Fibroblast of lung (primary cell): ENCODE measurements at regions not wholly inside any gene's neighbourhood (a gene's known extent, or its start where the extent isn't known, plus 50 kb on each side); places are given as distances from the start of the nearest gene placed in this dataset.

Experiments used
- DNase-seq, 2 donors: peaks; one replicate each; pipeline versions ENCODE4 v3.0.0 to v3.0.0-alpha.2; 2010; ENCODE audit warnings: low read depth in 2 of 2
- H2AFZ ChIP-seq: 2 replicates; pipeline ENCODE4 v1.5.1; 2012; ENCODE audit warnings: low read length, control low read depth, inconsistent platforms
- H3K27ac ChIP-seq: 2 replicates; pipeline ENCODE4 v1.5.1; 2011; ENCODE audit warnings: low read length, control low read depth; ENCODE audit not compliant: insufficient read depth
- H3K27me3 ChIP-seq: 2 replicates; pipeline ENCODE4 v1.5.1; 2011; ENCODE audit warnings: mild to moderate bottlenecking, low read length; ENCODE audit not compliant: control insufficient read depth, insufficient read depth
- H3K36me3 ChIP-seq: 2 replicates; pipeline ENCODE4 v1.5.1; 2011; ENCODE audit warnings: low read length; ENCODE audit not compliant: control insufficient read depth, insufficient read depth
- H3K4me1 ChIP-seq: 2 replicates; pipeline ENCODE4 v1.5.1; 2011; ENCODE audit warnings: low read length; ENCODE audit not compliant: control insufficient read depth, insufficient read depth; ENCODE audit errors: extremely low read depth
- H3K4me2 ChIP-seq: 2 replicates; pipeline ENCODE4 v1.5.1; 2011; ENCODE audit warnings: low read length, control low read depth; ENCODE audit not compliant: insufficient read depth; ENCODE audit errors: extremely low read depth
- H3K4me3 ChIP-seq, 4 experiments: fragments of 200-600 bp in 1 of 4; sonication (generic) in 1 of 4; replicated peaks in 1 of 4; 2 replicates each; pipeline ENCODE4 v1.5.1; 2011 to 2016; ENCODE audit warnings: low read length in 4 of 4, low read depth in 3 of 4, mild to moderate bottlenecking in 3 of 4, control low read depth in 2 of 4, inconsistent platforms in 1 of 4, mixed read lengths in 1 of 4; ENCODE audit not compliant: insufficient read depth in 1 of 4; ENCODE audit errors: control extremely low read depth in 1 of 4
- H3K79me2 ChIP-seq: 2 replicates; pipeline ENCODE4 v1.5.1; 2012; ENCODE audit warnings: mild to moderate bottlenecking, low read length, inconsistent platforms; ENCODE audit not compliant: control insufficient read depth, insufficient read depth
- H3K9ac ChIP-seq: 2 replicates; pipeline ENCODE4 v1.5.1; 2011; ENCODE audit warnings: mild to moderate bottlenecking, low read length, control low read depth; ENCODE audit not compliant: insufficient read depth
- H3K9me3 ChIP-seq: 2 replicates; pipeline ENCODE4 v1.5.1; 2012; ENCODE audit warnings: low read depth, low read length; ENCODE audit not compliant: control insufficient read depth, insufficient read depth
- H4K20me1 ChIP-seq: 2 replicates; pipeline ENCODE4 v1.5.1; 2011; ENCODE audit warnings: low read length; ENCODE audit not compliant: control insufficient read depth, insufficient read depth; ENCODE audit errors: extremely low read depth
- CTCF ChIP-seq, 2 donors: IDR thresholded peaks in 1 of 2; conservative IDR thresholded peaks in 1 of 2; 1 replicate in 1 of 2; 2 replicates in 1 of 2; pipeline ENCODE4 v1.5.1; 2011 to 2012; ENCODE audit warnings: low read length in 2 of 2, control low read depth in 1 of 2, inconsistent platforms in 1 of 2, low read depth in 1 of 2, mild to moderate bottlenecking in 1 of 2
- EZH2 ChIP-seq: IDR thresholded peaks from 2 replicates; pipeline ENCODE4 v1.5.1; 2012; ENCODE audit warnings: low read length, control low read depth, mild to moderate bottlenecking; ENCODE audit errors: missing control alignments

- no peak overlapping the region for H3K4me3 ChIP-seq
- no peaks in the 10 kb centered on the region for H3K36me3 ChIP-seq
- no peak for DNase-seq
- TF ChIP-seq EZH2 (no peak), CTCF (conservative IDR thresholded peaks at IDR 0.05 in 1 of 2, IDR thresholded peaks at IDR 0.05 in 1 of 2; ENCODE audit: low read depth in 1 of 2, low read length in 2 of 2) (no peak)
- no peak overlapping the region for H3K9ac ChIP-seq
- H4K20me1 ChIP-seq = no peaks in the 10 kb centered on the region
- H3K27ac ChIP-seq = no peak overlapping the region
- H3K4me2 ChIP-seq = no peak overlapping the region
- H3K27me3 ChIP-seq = no peaks in the 10 kb centered on the region
- no peak overlapping the region for H2AFZ ChIP-seq
- H3K9me3 ChIP-seq = no peaks in the 10 kb centered on the region
- no peaks in the 10 kb centered on the region for H3K79me2 ChIP-seq
- H3K4me1 ChIP-seq = no peaks in the 10 kb centered on the region
Measured at GRCh38 chr18:41754332-41754731, 200.7 kb upstream of the PIK3C3 start.

- TF ChIP-seq CTCF (conservative IDR thresholded peaks at IDR 0.05 in 1 of 2, IDR thresholded peaks at IDR 0.05 in 1 of 2; ENCODE audit: low read depth in 1 of 2, low read length in 2 of 2) (no peak), EZH2 (no peak)
- Histone ChIP-seq H3K36me3 (no peaks in the 10 kb centered on the region), H3K4me1 (no peaks in the 10 kb centered on the region), H3K27me3 (no peaks in the 10 kb centered on the region), H3K4me2 (no peak overlapping the region), H2AFZ (no peak overlapping the region), H4K20me1 (no peaks in the 10 kb centered on the region), H3K27ac (no peak overlapping the region), H3K79me2 (no peaks in the 10 kb centered on the region), H3K4me3 (no peak overlapping the region), H3K9ac (no peak overlapping the region), H3K9me3 (no peaks in the 10 kb centered on the region)
- peak in 1 of 2 donors; percentile 34 for DNase-seq
Measured at GRCh38 chr18:41753826-41754225, 201.2 kb upstream of the PIK3C3 start.

GRCh38 chr18:41752826-41753225 is 202.2 kb upstream of the PIK3C3 start:
- H4K20me1 ChIP-seq = no peaks in the 10 kb centered on the region
- no peaks in the 10 kb centered on the region for H3K4me1 ChIP-seq
- H3K9me3 ChIP-seq = no peaks in the 10 kb centered on the region
- no peaks in the 10 kb centered on the region for H3K36me3 ChIP-seq
- DNase-seq = no peak
- no peak for TF ChIP-seq CTCF (conservative IDR thresholded peaks at IDR 0.05 in 1 of 2, IDR thresholded peaks at IDR 0.05 in 1 of 2; ENCODE audit: low read depth in 1 of 2, low read length in 2 of 2)
- TF ChIP-seq EZH2 = no peak
- H2AFZ ChIP-seq = no peak overlapping the region
- H3K79me2 ChIP-seq = no peaks in the 10 kb centered on the region
- no peak overlapping the region for H3K9ac ChIP-seq
- H3K27ac ChIP-seq = no peak overlapping the region
- H3K27me3 ChIP-seq = no peaks in the 10 kb centered on the region
- no peak overlapping the region for H3K4me3 ChIP-seq
- H3K4me2 ChIP-seq = no peak overlapping the region
